ENCODE measurements at regions not wholly inside any gene's neighbourhood (a gene's known extent, or its start where the extent isn't known, plus 50 kb on each side); places are given as distances from the start of the nearest gene placed in this dataset.
A peak's percentile ranks its signal among the peaks of the same experiment; 100 is the strongest.
"Not testable (repeated sequence)": the region's sequence is repeated elsewhere in the genome, so short reads cannot be mapped to it uniquely, and the experiment has no call there.

GRCh38 chr15:26001201-26001600 is 138.1 kb upstream of the ATP10A start:
- Mint-ChIP-seq H3K27ac (no peak overlapping the region), H3K36me3 (ENCODE audit: low read depth) (no peaks in the 10 kb centered on the region), H3K4me3 (no peak overlapping the region), H3K27me3 (peaks cover 4% of the 10 kb centered on the region), H3K4me1 (no peaks in the 10 kb centered on the region), H3K9me3 (ENCODE audit: low read depth) (peaks cover 2% of the 10 kb centered on the region)
- ChIA-PET POLR2A (no interaction called here), CTCF (no interaction called here)
- intact Hi-C loops (cut with DNase I, micrococcal nuclease), result no loop called here
- no peak for DNase-seq
- ATAC-seq, result no peak

DNA sequence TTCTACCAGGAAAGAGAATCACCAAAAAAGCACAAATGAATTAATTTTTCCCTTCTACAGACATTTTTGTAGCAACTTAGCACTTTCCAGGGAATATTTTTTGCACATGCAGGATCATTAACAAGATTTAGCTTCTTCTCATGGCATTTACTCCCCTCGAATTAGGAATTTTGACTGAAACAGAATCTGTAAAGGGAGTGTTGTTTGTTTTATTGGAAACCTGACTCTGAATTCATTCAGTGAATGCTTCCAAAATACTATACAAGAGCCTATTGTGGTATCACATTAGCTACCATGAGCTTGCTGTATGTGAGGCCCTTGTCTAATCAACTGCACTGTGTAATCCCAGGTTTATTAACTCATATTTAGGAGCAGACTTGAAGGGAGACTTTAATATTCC is 130.4 kb upstream of the ATP10A start:
- Mint-ChIP-seq H3K27me3 (peaks cover 2% of the 10 kb centered on the region), H3K36me3 (ENCODE audit: low read depth) (no peaks in the 10 kb centered on the region)
- POLR2A ChIA-PET, result no interaction called here

DNA sequence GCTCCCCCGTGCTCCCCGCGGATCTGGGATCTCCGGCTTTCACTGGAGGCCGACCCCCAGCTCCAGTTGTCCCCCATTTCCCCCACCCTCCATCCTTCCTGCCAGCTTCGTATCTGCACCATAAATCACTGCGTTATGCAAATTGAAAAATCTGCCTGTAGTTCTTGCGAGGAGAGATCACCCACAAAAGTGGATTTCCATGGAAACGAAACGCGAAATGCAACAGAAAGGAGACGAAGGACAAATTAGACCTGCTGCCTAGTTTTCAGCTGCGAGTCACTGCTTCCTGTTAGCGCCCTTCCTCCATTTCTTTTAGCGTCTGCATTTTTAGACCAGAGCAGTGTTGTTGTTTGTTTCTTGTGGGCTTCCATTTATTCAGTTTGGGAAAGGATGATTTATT is 127.1 kb upstream of the ATP10A start:
- no peaks in the 10 kb centered on the region for H3K36me3 Mint-ChIP-seq (ENCODE audit: low read depth)
- DNase-seq (no peak), ATAC-seq (no peak)
- intact Hi-C loops (cut with DNase I, micrococcal nuclease), result no loop called here
- POLR2A ChIA-PET, result no interaction called here
- H3K4me1 Mint-ChIP-seq, result no peaks in the 10 kb centered on the region
- CTCF ChIA-PET, result no interaction called here
- H3K9me3 Mint-ChIP-seq (ENCODE audit: low read depth), result no peaks in the 10 kb centered on the region
- no peak overlapping the region for H3K4me3 Mint-ChIP-seq
- H3K27me3 Mint-ChIP-seq, result no peaks in the 10 kb centered on the region
- H3K27ac Mint-ChIP-seq, result no peak overlapping the region

More for the DNA sequence above, 130.4 kb upstream of the ATP10A start:
- Mint-ChIP-seq H3K4me3 (no peak overlapping the region), H3K9me3 (ENCODE audit: low read depth) (peaks cover 2% of the 10 kb centered on the region), H3K27ac (no peak overlapping the region), H3K4me1 (no peaks in the 10 kb centered on the region)
- ATAC-seq (no peak), DNase-seq (no peak)
- intact Hi-C loops (cut with DNase I, micrococcal nuclease), result no loop called here
- CTCF ChIA-PET, result interaction anchor here (0.8 kb wide), 1 partner anchor 60 kb away, joined by 4 read pairs; no protein-coding TSS in a partner anchor

DNA sequence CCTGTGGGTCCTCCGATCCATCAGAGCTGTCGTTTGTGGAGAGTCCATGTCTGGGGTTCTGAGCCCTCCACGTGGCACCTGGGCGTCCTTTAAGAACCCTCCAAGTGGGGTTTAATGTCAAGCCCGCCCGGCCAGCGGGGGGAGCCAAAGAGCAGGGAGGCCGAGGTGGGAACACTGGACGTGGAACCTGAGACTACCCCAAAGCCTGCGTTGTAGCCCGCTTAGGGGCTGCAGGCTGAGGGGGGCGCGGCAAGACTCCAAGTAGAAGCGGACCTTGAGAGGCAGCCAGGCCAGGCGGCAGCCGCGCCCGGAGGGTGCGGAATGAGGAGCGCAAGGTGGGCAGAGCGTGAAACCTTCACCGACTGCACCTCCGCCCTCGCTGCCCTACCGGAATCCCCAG is 126.2 kb upstream of the ATP10A start:
- ATAC-seq (no peak), DNase-seq (peak; percentile 33)
- Mint-ChIP-seq H3K27me3 (no peaks in the 10 kb centered on the region), H3K4me1 (no peaks in the 10 kb centered on the region), H3K36me3 (ENCODE audit: low read depth) (no peaks in the 10 kb centered on the region), H3K4me3 (no peak overlapping the region), H3K27ac (no peak overlapping the region), H3K9me3 (ENCODE audit: low read depth) (no peaks in the 10 kb centered on the region)
- POLR2A ChIA-PET, result no interaction called here
- intact Hi-C loops (cut with DNase I, micrococcal nuclease), result no loop called here
- CTCF ChIA-PET, result no interaction called here

- H3K9me3 Mint-ChIP-seq (ENCODE audit: low read depth); CTCF ChIA-PET; H3K27me3 Mint-ChIP-seq; H3K4me1 Mint-ChIP-seq; intact Hi-C loops (cut with DNase I, micrococcal nuclease); H3K27ac Mint-ChIP-seq; POLR2A ChIA-PET; DNase-seq; H3K4me3 Mint-ChIP-seq; ATAC-seq; H3K36me3 Mint-ChIP-seq (ENCODE audit: low read depth): not testable (repeated sequence)
Measured at GRCh38 chr15:25988716-25989115, 125.6 kb upstream of the ATP10A start.

DNA sequence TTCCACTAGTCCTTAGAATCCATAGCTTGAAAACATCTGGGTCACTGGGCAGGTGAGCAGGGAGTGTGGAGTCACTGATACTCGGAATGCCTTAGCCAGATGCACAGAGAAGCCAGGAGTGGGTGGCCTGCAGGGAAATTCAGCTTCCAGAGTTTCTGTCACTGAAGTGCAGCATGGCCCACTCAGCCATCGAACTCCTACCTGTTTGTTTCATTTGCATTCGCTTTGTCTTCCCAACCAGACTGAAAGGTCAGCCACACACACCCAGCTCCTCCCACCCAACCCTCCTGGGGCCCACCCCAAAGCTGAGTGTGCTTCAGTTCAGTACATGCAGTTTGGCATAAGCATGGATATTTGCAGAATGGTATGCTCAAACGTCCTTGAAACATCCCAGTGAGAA is 124.5 kb upstream of the ATP10A start:
- H3K27me3 Mint-ChIP-seq, result no peaks in the 10 kb centered on the region
- ATAC-seq, result no peak
- no peak overlapping the region for H3K4me3 Mint-ChIP-seq
- intact Hi-C loops (cut with DNase I, micrococcal nuclease), result no loop called here
- no peaks in the 10 kb centered on the region for H3K4me1 Mint-ChIP-seq
- no peaks in the 10 kb centered on the region for H3K9me3 Mint-ChIP-seq (ENCODE audit: low read depth)
- ChIA-PET CTCF (no interaction called here), POLR2A (no interaction called here)
- H3K27ac Mint-ChIP-seq, result no peak overlapping the region
- H3K36me3 Mint-ChIP-seq (ENCODE audit: low read depth), result no peaks in the 10 kb centered on the region
- DNase-seq, result no peak

DNA sequence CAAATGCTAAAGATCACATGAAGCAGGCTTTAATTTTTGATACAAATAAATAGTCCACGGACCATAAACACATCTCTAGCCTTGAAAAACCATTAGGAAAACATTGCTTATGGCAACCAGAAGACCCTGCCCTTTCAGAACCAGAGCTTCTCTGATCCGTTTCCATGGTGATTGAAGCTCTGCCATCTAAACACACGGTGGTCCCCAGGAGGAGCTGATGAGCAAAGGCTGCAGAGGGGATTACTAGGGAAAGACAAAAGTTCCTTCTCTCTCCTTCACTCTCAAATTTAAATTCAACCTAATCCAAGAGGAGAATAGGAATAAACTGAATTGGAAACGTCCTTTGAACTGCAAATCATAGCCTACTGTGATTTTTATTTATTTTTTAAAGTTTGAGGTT is 122.0 kb upstream of the ATP10A start:
- no peak overlapping the region for H3K4me3 Mint-ChIP-seq
- no peak overlapping the region for H3K27ac Mint-ChIP-seq
- intact Hi-C loops (cut with DNase I, micrococcal nuclease), result no loop called here

GRCh38 chr15:25982736-25983135 is 119.6 kb upstream of the ATP10A start:
- POLR2A ChIA-PET, result no interaction called here
- Mint-ChIP-seq H3K27ac (no peak overlapping the region), H3K4me3 (no peak overlapping the region), H3K27me3 (peaks cover 3% of the 10 kb centered on the region), H3K36me3 (ENCODE audit: low read depth) (no peaks in the 10 kb centered on the region), H3K9me3 (ENCODE audit: low read depth) (no peaks in the 10 kb centered on the region), H3K4me1 (no peaks in the 10 kb centered on the region)
- ATAC-seq (no peak), DNase-seq (no peak)
- CTCF ChIA-PET, result no interaction called here
- intact Hi-C loops (cut with DNase I, micrococcal nuclease), result no loop called here

More for the DNA sequence above, 122.0 kb upstream of the ATP10A start:
- DNase-seq, result no peak
- Mint-ChIP-seq H3K27me3 (no peaks in the 10 kb centered on the region), H3K4me1 (no peaks in the 10 kb centered on the region), H3K36me3 (ENCODE audit: low read depth) (no peaks in the 10 kb centered on the region), H3K9me3 (ENCODE audit: low read depth) (no peaks in the 10 kb centered on the region)
- ChIA-PET CTCF (no interaction called here), POLR2A (no interaction called here)
- ATAC-seq, result no peak

GRCh38 chr15:25981114-25981513 is 118.0 kb upstream of the ATP10A start:
- DNase-seq (no peak), ATAC-seq (no peak)
- ChIA-PET POLR2A (no interaction called here), CTCF (no interaction called here)
- Mint-ChIP-seq H3K9me3 (ENCODE audit: low read depth) (no peaks in the 10 kb centered on the region), H3K27me3 (peaks cover 3% of the 10 kb centered on the region), H3K36me3 (ENCODE audit: low read depth) (no peaks in the 10 kb centered on the region), H3K4me1 (no peaks in the 10 kb centered on the region), H3K27ac (no peak overlapping the region), H3K4me3 (no peak overlapping the region)
- intact Hi-C loops (cut with DNase I, micrococcal nuclease), result no loop called here

GRCh38 chr15:25972141-25972675 is 109.1 kb upstream of the ATP10A start:
- Mint-ChIP-seq H3K4me1 (no peaks in the 10 kb centered on the region), H3K9me3 (ENCODE audit: low read depth) (no peaks in the 10 kb centered on the region), H3K36me3 (ENCODE audit: low read depth) (no peaks in the 10 kb centered on the region), H3K27ac (no peak overlapping the region), H3K27me3 (peaks cover 2% of the 10 kb centered on the region), H3K4me3 (no peak overlapping the region)
- CTCF ChIA-PET, result no interaction called here
- intact Hi-C loops (cut with DNase I, micrococcal nuclease), result no loop called here
- ATAC-seq (no peak), DNase-seq (no peak)
- POLR2A ChIA-PET, result no interaction called here

- POLR2A ChIA-PET, result no interaction called here
- ATAC-seq (no peak), DNase-seq (no peak)
- no peaks in the 10 kb centered on the region for H3K4me1 Mint-ChIP-seq
- H3K27me3 Mint-ChIP-seq, result peaks cover 2% of the 10 kb centered on the region
- H3K27ac Mint-ChIP-seq, result no peak overlapping the region
- H3K4me3 Mint-ChIP-seq, result no peak overlapping the region
- H3K36me3 Mint-ChIP-seq (ENCODE audit: low read depth), result no peaks in the 10 kb centered on the region
- H3K9me3 Mint-ChIP-seq (ENCODE audit: low read depth), result no peaks in the 10 kb centered on the region
- intact Hi-C loops (cut with DNase I, micrococcal nuclease), result no loop called here
- CTCF ChIA-PET, result interaction anchor here (0.7 kb wide), 1 partner anchor 282 kb away, joined by 3 read pairs; no protein-coding TSS in a partner anchor
Measured at GRCh38 chr15:25971053-25971452, 107.9 kb upstream of the ATP10A start.

DNA sequence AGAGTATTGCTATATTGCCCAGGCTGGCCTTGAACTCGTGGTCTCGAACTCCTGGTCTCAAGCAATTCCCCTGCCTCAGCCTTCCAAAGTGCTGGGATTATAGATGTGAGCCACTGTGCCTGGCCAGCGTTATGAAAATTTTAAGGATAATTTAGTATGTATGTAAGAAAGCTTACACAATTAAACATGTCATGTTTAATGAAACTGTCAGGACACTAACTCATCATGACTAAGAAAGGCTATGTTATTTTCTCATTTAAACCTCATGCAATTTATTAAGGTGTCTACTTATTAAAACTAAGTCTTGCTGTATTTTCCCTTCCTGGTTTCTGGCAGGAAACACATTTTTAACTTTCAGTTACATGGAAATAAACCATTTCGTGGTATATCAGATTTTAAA is 106.8 kb upstream of the ATP10A start:
- CTCF ChIA-PET, result interaction anchor here (0.6 kb wide), 1 partner anchor 39 kb away, joined by 5 read pairs; no protein-coding TSS in a partner anchor
- POLR2A ChIA-PET, result no interaction called here

DNA sequence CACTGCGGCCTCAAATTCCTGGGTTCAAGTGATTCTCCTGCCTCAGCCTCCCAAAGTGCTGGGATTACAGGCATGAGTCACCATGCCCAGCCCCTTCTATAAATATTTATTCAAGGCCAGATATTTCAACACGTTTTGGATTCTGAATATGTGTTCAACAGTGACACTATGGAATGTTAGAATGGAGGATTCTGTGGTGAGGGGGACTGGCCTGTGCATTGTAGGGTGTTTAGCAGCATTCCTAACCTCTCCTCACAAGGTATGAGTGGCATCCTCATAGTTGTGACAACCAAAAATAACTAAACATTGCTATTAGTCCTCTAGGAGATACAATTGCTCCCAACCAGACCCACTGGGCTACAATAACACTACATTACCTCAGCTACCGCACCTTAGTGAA is 104.0 kb upstream of the ATP10A start:
- no peak overlapping the region for H3K27ac Mint-ChIP-seq
- DNase-seq (no peak), ATAC-seq (no peak)
- peaks cover 2% of the 10 kb centered on the region for H3K27me3 Mint-ChIP-seq
- H3K9me3 Mint-ChIP-seq (ENCODE audit: low read depth), result no peaks in the 10 kb centered on the region
- H3K4me3 Mint-ChIP-seq, result no peak overlapping the region
- intact Hi-C loops (cut with DNase I, micrococcal nuclease), result no loop called here
- ChIA-PET CTCF (interaction anchor here (1.0 kb wide), 1 partner anchor 318 kb away, joined by 3 read pairs; no protein-coding TSS in a partner anchor), POLR2A (no interaction called here)
- no peaks in the 10 kb centered on the region for H3K4me1 Mint-ChIP-seq
- H3K36me3 Mint-ChIP-seq (ENCODE audit: low read depth), result no peaks in the 10 kb centered on the region

More for the DNA sequence above, 106.8 kb upstream of the ATP10A start:
- no peak overlapping the region for H3K4me3 Mint-ChIP-seq
- H3K27me3 Mint-ChIP-seq, result peaks cover 2% of the 10 kb centered on the region
- no peaks in the 10 kb centered on the region for H3K36me3 Mint-ChIP-seq (ENCODE audit: low read depth)
- ATAC-seq, result no peak
- no peak overlapping the region for H3K27ac Mint-ChIP-seq
- intact Hi-C loops (cut with DNase I, micrococcal nuclease), result no loop called here
- H3K9me3 Mint-ChIP-seq (ENCODE audit: low read depth), result no peaks in the 10 kb centered on the region
- DNase-seq, result no peak
- H3K4me1 Mint-ChIP-seq, result no peaks in the 10 kb centered on the region

Data from activated CD4-positive, alpha-beta T cell treated with anti-CD3 and anti-CD28 coated beads for 36 hours (primary cell).